DND-41 (cell line): ENCODE measurements at regions not wholly inside any gene's neighbourhood (a gene's known extent, or its start where the extent isn't known, plus 50 kb on each side); places are given as distances from the start of the nearest gene placed in this dataset.
"Not testable (repeated sequence)": the region's sequence is repeated elsewhere in the genome, so short reads cannot be mapped to it uniquely, and the experiment has no call there.

Experiments used
- CTCF ChIP-seq: IDR thresholded peaks from 2 replicates; pipeline ENCODE4 v1.5.1; 2012; ENCODE audit warnings: borderline replicate concordance, low read length, moderate library complexity, mild to moderate bottlenecking; ENCODE audit not compliant: poor library complexity, severe bottlenecking; ENCODE audit errors: extremely low read depth
- EZH2 ChIP-seq: IDR thresholded peaks from 3 replicates; pipeline ENCODE4 v1.6.1; 2012; ENCODE audit warnings: borderline replicate concordance, low read depth, mild to moderate bottlenecking, moderate library complexity, low read length, inconsistent platforms; ENCODE audit not compliant: severe bottlenecking

- not testable (repeated sequence) for TF ChIP-seq EZH2, CTCF
Measured at GRCh38 chr6:26756067-26756805, 96.7 kb upstream of the ZNF322 start.
